GM04504 (cell line): ENCODE measurements at regions not wholly inside any gene's neighbourhood (a gene's known extent, or its start where the extent isn't known, plus 50 kb on each side); places are given as distances from the start of the nearest gene placed in this dataset.
A peak's percentile ranks its signal among the peaks of the same experiment; 100 is the strongest.

Source experiments
- DNase-seq: peaks from one replicate; pipeline ENCODE4 v3.0.0-alpha.2; 2012; ENCODE audit warnings: low read depth

DNA sequence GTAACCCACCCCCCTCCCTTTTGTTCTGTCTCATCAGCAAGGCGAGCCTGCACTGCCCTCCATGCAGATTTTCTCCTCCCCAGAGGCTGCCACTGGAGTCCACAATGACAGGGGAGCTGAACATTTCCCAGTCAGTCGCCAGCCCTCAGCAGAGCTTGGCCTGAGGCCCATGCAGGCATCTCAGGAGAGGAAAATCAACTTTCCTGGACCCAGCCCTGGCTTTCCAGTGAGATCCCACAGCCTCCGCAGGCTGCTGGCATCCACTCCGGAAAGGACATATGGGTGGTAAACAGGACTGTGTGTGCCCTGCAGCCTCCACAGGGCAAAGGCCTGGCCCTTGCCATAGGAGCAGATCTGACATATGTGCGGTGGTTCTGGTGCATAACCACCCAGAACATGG, 253.8 kb downstream of the TNS1 start:
- DNase-seq, result no peak

- DNase-seq, result no peak
Measured at GRCh38 chr2:217746808-217747207, 256.0 kb downstream of the TNS1 start.

DNA sequence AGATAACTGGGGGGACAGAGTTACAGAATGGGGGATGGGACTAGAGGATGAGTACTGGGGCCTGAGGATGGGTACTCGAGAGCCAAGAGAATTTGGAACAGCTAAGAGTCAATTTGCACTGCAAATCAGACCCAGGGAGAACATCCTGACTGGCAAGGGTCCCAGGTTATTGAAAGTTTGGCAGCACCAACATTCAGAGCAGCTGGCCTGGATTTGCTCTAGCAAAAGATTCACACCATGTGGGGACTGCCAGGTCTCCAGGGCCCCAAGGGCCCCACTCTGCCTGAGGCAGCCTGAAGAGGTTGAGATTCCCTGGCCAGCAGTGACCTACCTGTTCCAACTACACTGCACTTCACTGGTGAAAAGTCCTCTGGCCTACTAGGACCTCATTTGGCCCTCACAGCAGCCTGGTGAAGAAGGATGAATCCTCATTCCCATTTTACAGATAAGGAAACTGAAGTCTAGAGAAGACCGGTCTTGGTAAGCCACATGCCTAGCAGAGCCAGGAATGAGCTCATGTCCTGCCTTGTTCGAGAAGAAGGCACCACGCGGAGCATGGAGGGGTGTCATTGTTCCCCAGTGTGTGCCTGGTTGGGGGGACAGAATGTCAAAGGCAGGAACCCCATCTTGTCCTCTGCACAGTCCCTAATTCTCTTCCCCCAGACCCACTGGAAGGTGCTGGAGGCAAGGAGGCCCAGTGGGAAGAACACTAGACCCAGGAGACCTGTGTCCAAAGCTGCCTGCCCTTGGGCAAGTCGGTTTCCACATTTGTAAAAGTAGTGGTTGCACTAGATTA, 258.6 kb downstream of the TNS1 start:
- DNase-seq, result no peak

DNA sequence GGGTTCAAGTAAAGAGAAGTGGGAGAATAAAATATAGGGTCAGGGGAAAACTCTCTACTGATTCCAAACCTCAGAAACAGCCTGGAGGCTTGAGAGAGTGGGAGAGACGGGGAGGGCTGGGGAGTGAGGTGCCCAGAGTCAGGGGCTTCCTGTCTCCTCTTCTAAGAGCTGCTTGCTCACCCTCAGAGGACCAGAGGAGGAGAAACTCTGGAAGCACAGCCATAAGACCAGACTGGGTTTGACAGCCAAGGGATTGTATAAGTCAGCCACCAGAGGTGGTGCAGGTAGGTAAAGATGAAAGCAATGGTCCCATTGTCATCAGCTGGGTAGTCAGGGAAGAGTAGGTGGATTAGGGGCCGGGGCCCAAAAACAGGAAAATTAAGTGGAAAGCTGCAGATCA, 259.4 kb downstream of the TNS1 start:
- no peak for DNase-seq

DNA sequence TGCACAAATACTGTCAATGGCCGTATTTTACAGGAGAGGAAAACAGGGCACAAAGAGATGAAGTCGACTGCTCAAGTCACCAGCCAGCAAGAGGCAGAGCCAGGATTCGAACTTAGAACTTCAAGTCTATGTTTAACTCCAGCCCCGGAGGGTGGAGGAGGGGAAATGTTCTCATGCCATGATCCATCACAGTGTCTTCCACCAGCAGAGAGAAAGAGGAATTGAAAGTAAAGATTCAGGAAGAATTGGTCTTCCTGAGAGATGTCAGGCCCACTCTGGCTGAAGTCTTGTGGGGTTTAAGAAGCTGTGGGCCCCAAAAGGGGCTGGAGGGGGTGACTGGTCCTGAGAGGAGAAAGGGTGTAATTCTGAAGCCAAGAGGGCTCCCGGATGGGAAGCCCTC, 260.0 kb downstream of the TNS1 start:
- no peak for DNase-seq

GRCh38 chr2:217742276-217742675, 260.5 kb downstream of the TNS1 start:
- DNase-seq, result no peak

GRCh38 chr2:217741381-217741955, 261.3 kb downstream of the TNS1 start:
- DNase-seq, result no peak

DNA sequence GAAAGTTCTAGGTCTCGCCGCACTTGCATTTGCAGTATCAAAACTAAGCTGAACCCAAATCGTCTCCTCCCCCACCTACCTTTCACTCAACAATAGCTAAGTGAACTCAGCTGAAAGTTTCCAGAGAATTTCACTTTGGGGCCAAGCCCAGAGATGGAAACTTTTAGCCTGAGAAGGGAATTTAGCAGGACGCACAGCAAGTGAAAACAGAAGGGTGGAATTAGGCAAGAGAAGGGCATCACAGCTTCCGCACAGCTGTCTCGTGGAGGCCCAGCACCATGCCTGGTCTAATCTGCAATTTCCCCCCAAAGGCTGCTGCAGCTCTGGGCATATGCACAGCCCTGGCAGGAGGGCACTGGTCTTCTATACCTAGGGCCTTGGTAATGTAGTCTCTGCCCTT, 262.0 kb downstream of the TNS1 start:
- DNase-seq, result no peak

DNA sequence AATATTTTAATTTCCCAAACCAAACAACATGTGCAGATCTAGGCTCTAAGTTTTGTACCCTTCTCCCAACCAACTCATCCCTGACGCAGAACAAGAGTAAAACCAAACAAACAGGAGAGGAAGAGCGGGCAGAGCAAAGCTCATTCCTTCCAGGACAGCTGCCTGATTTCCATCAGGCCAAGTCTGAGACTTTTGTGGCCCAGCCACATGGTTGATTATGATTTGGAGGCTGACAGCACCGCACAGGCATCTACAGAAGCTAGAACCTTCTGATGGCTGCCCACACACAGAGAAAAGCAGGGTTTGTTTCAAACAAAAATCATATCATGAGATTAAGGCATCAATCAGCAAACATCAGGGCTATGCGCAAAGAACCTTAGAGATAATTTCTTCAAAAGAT, 262.6 kb downstream of the TNS1 start:
- DNase-seq, result no peak

DNA sequence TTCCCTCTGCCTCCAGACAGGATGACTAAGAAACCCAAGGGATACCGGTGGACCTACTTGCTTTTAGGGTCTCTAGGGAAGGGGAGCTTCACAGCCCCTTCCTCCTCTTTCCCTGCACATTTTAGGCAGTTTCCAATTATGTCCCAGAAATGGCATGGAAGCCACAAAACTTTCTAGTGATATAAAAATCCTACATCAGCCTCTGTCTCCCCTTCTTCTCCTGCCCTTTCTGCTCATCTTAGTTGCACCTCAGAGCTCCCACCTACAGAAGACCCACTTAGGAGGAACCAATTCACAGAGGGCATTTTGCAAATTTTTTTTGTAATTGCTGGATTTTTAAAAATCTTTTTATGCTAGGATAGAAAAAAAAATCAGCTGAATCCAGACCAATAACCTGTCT, 263.1 kb downstream of the TNS1 start:
- no peak for DNase-seq

- DNase-seq, result no peak
Measured at GRCh38 chr2:217738061-217738460, 264.7 kb downstream of the TNS1 start.

DNA sequence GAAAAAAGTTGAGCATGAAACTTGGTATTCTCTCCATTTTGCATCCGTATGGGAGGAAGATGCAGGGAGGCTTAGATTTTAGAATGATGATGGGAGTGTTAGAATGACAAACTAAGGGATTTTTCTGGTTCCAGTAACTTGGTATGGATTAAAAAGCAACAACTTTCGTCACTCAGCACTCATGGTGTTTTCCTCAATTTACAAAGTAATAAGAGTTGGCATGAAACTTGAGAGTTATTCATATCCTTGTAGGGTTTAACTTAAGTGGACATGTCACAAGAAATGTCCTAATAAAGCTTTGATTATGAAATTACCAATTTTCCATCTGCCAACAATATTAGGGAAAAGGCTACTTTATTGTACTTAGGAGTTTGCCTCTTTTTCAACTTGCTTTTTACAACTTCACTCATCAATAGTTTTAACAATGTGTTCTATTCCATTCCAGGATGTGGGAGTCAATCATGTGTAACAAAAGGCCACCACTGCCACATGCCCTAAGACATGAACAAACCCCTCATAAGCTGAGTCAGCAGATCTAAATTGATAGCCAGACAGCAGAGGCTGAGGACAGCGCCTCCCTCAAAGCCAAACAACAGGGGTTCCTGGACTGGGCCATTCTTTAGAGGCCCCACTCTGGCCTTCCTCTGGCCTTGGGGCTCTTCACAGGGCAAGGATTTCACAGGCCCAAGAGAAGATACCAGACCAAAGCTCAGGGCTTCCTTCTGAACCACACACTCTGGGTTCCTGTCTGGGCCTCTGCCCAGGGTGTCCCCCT, 265.8 kb downstream of the TNS1 start:
- no peak for DNase-seq

- no peak for DNase-seq
Measured at GRCh38 chr2:217735899-217736298, 266.9 kb downstream of the TNS1 start.

- no peak for DNase-seq
Measured at GRCh38 chr2:217735034-217735433, 267.8 kb downstream of the TNS1 start.

DNA sequence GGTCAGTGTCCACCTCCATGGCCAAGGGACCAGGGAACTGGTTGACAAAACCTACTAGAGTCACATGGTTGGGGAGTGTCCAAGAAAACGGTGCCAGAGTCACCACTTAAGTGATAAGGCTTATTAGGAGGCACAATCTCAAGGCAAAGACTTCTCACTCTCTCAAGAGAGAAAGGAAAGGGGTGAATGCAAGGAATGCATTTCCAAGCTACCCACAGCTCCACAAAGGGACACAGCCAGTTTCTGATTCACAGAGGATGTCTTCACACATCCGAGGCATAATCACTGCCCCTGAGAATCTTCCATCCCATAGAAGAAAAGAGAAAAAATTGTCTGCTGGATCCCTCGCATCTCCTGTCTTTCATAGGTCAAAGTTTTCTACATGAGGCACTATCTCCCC, 269.3 kb downstream of the TNS1 start:
- no peak for DNase-seq

GRCh38 chr2:217732992-217733391, 269.8 kb downstream of the TNS1 start:
- DNase-seq, result peak; percentile 70

DNA sequence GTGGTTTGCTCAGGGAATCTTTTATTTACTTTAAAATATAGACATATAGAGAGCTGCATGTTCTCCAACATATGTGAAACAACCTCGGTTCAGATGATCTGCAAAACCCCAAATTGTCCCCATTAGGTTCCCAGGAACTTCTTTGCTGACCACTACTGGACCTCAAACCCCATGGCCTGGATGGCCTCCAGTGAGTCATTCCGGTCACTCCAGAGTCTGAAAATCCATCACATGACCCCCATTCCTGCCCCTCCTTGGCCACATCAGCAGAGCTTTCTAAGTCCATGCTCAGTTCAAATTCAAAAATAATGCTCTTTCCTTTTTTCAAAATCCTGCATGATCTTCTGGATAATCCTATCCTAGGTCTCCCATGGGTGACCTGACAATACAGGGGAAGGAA, 271.0 kb downstream of the TNS1 start:
- no peak for DNase-seq

DNA sequence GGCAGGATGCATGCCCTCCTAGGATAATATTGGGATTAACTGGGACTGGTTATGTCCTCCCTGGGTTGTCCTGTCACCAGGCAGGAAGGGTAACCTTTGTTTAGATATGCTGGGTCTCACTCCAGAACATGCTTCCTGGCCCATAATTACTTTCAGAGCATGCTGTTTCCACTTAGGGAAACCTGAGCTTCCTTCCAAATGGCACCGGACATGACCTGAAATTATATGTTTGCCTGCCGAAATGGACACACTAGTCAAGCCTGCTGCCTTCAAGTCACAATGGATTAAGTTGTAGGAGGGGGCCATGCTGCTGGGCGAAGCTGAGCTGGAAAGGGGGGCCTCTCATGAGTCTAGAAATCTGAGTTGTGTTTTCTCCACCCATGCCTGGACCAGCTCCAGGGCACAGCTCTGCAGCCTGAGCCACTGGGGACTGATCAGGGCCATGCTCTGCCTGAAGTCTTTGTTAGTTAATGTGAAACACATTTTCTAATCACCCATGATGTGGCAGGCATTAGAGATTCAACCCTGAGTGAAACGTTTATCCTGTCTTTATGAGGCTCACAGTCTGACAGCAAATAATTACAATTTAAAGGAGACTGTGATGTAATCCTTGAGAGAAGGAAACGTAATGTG, 273.3 kb downstream of the TNS1 start:
- peak; percentile 69 for DNase-seq

- DNase-seq, result no peak
Measured at GRCh38 chr2:217727801-217728200, 275.0 kb downstream of the TNS1 start.

DNA sequence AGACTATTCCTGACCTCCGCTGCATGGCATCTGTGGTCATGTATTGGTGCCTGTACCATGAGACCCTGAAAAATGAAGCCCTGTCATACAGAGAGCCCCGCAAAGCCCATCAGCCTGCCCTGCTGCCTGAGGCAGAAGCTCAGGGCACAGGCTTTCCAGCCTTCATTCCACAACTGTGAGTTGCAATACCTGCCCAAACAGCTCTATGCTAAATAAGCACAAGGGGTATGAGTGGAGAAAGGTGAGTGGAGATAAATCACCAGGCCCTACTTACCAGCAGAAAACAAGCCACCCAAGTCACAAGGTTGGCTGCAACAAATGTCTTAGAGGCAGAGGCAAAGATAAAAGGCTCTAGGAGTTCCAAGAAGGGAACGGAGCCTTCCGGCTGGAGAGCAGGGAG, 277.4 kb downstream of the TNS1 start:
- no peak for DNase-seq

GRCh38 chr2:217724471-217724870, 278.3 kb downstream of the TNS1 start:
- DNase-seq, result no peak

- no peak for DNase-seq
Measured at GRCh38 chr2:217723981-217724380, 278.8 kb downstream of the TNS1 start.
